SK-N-MC (cell line): ENCODE measurements at regions not wholly inside any gene's neighbourhood (a gene's known extent, or its start where the extent isn't known, plus 50 kb on each side); places are given as distances from the start of the nearest gene placed in this dataset.

Experiments used
- EZH2 ChIP-seq: fragments of 200-600 bp; sonication (generic); IDR thresholded peaks from one replicate; pipeline ENCODE4 v1.6.1; 2017; ENCODE audit warnings: antibody characterized with exemption
- FOXP2 ChIP-seq: optimal IDR thresholded peaks from 2 replicates; pipeline ENCODE3; 2011; ENCODE audit warnings: mild to moderate bottlenecking, moderate library complexity; ENCODE audit not compliant: insufficient read depth; ENCODE audit errors: extremely low read length, control extremely low read depth
- POLR2AphosphoS5 ChIP-seq: IDR thresholded peaks from 2 replicates; pipeline ENCODE4 v1.6.1; 2012; ENCODE audit warnings: mild to moderate bottlenecking, low read depth, low read length, borderline replicate concordance

DNA sequence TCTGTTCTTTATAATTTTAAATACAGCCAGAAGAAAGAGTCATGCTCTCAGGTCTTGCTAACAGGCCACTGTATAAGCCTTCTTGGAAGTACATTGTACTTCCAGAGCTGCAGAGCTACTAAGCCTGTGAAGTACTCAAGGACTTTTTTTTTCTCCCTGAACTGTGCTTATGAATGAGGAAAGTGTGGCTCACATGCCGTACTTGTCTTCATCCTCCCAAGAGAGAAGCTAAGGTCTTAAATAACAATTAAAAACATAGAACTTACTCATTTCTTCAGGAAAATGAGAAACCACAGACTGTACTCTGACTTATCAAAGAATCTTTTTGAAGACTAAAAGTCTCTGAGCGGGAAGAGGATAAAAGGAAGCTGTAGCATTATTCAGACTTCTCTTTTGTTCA lies 218.3 kb downstream of the HTR1B start:
- TF ChIP-seq EZH2 (no peak), FOXP2 (no peak), POLR2AphosphoS5 (no peak)
